Transverse colon (tissue), 4 donors: ENCODE measurements at regions not wholly inside any gene's neighbourhood (a gene's known extent, or its start where the extent isn't known, plus 50 kb on each side); places are given as distances from the start of the nearest gene placed in this dataset.
"Not testable (repeated sequence)": the region's sequence is repeated elsewhere in the genome, so short reads cannot be mapped to it uniquely, and the experiment has no call there.

Experiments
- DNase-seq: peaks from one replicate; pipeline ENCODE4 v3.0.0-alpha.2; 2019
- H3K27ac ChIP-seq, 4 donors: fragments of 200-600 bp; sonication (generic); 2 replicates each; pipeline ENCODE4 v1.5.1; 2016 to 2018; ENCODE audit warnings: inconsistent platforms in 4 of 4
- H3K27me3 ChIP-seq: fragments of 200-600 bp; sonication (generic); 2 replicates; pipeline ENCODE4 v1.5.1; 2017; ENCODE audit warnings: inconsistent platforms
- H3K36me3 ChIP-seq, 4 donors: fragments of 200-600 bp; sonication (generic); 2 replicates each; pipeline ENCODE4 v1.5.1; 2017 to 2019; ENCODE audit warnings: inconsistent platforms in 4 of 4
- H3K4me1 ChIP-seq, 4 donors: fragments of 200-600 bp; sonication (generic); 2 replicates each; pipeline ENCODE4 v1.5.1; 2017 to 2020; ENCODE audit warnings: inconsistent platforms in 4 of 4
- H3K4me3 ChIP-seq, 4 donors: fragments of 200-600 bp; sonication (generic); 1 replicate in 1 of 4; 2 replicates in 3 of 4; pipeline versions ENCODE4 v1.5.1 to v1.6.1; 2017 to 2019; ENCODE audit warnings: inconsistent platforms in 4 of 4
- H3K9me3 ChIP-seq, 2 donors: fragments of 200-600 bp; sonication (generic); 2 replicates each; pipeline ENCODE4 v1.5.1; 2017 to 2019; ENCODE audit warnings: inconsistent platforms in 2 of 2
- EP300 ChIP-seq: sonication (generic); formaldehyde crosslinking; IDR thresholded peaks from one replicate; pipeline ENCODE4 v1.6.1; 2017; ENCODE audit warnings: antibody characterized with exemption, low read depth
- POLR2A ChIP-seq: fragments of 450-650 bp; IDR thresholded peaks from one replicate; pipeline ENCODE4 v1.6.1; 2016; ENCODE audit warnings: antibody characterized with exemption, mild to moderate bottlenecking, moderate library complexity
- POLR2AphosphoS5 ChIP-seq, 3 donors: sonication (generic); formaldehyde crosslinking; IDR thresholded peaks; one replicate each; pipeline ENCODE4 v1.6.1; 2016; ENCODE audit warnings: antibody characterized with exemption in 3 of 3
- WGBS, 2 donors: methylation state at CpG; one replicate each; pipeline ENCODE4 v1.1.5; 2018; ENCODE audit warnings: low coverage in 1 of 2; 5-methylcytosine and 5-hydroxymethylcytosine counted together
- in situ Hi-C, 4 donors: fragments of 200-750 bp; cut with MboI; loops; one replicate each; pipeline versions ENCODE4 v1.15.0 to v1.15.1; 2017; ENCODE audit warnings: low sequenced_read_pairs in 3 of 4, low pct_ligation_motif_present in 1 of 4, low pct_unique_long_range_greater_than_20kb in 1 of 4
- intact Hi-C: fragments of 100-400 bp; cut with DNase I; formaldehyde crosslinking; loops from one replicate; pipeline ENCODE4 v1.15.1; 2023; ENCODE audit warnings: low total_unique reads
- TF ChIP-seq, protein P1 (sequence below), 5 experiments: fragments of 200-600 bp in 3 of 5; fragments of 450-650 bp in 2 of 5; sonication (generic) in 3 of 5; IDR thresholded peaks; 1 replicate in 2 of 5; 2 replicates in 3 of 5; pipeline ENCODE4 v1.5.1; 2016 to 2017; ENCODE audit warnings: antibody characterized with exemption in 5 of 5, inconsistent platforms in 3 of 5, mild to moderate bottlenecking in 2 of 5, moderate library complexity in 1 of 5

- no peak for DNase-seq
- in situ Hi-C loops: no loop called here
- intact Hi-C loops: no loop called here
- Histone ChIP-seq H3K36me3 (no peaks in the 10 kb centered on the region), H3K4me1 (peaks cover 6 to 27% (median 7%) of the 10 kb centered on the region in 4 donors), H3K9me3 (no peaks in the 10 kb centered on the region), H3K27ac (peak overlapping the region in 2 of 4 donors; percentile 46 to 47), H3K27me3 (no peaks in the 10 kb centered on the region), H3K4me3 (no peak overlapping the region)
- TF ChIP-seq POLR2A: no peak
- TF ChIP-seq, protein P1, sequence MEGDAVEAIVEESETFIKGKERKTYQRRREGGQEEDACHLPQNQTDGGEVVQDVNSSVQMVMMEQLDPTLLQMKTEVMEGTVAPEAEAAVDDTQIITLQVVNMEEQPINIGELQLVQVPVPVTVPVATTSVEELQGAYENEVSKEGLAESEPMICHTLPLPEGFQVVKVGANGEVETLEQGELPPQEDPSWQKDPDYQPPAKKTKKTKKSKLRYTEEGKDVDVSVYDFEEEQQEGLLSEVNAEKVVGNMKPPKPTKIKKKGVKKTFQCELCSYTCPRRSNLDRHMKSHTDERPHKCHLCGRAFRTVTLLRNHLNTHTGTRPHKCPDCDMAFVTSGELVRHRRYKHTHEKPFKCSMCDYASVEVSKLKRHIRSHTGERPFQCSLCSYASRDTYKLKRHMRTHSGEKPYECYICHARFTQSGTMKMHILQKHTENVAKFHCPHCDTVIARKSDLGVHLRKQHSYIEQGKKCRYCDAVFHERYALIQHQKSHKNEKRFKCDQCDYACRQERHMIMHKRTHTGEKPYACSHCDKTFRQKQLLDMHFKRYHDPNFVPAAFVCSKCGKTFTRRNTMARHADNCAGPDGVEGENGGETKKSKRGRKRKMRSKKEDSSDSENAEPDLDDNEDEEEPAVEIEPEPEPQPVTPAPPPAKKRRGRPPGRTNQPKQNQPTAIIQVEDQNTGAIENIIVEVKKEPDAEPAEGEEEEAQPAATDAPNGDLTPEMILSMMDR (IDR thresholded peaks at IDR 0.05): no peak
- no peak for TF ChIP-seq POLR2AphosphoS5 (IDR thresholded peaks at IDR 0.05)
- no peak for TF ChIP-seq EP300
- WGBS, 2 donors: 47% methylated on average over 2 of the region's 2 CpGs; no CpG with 5 or more reads in 1 of the 2 donors
Observed at GRCh38 chr19:21608571-21608970, 103.2 kb downstream of the ZNF429 start.

DNA sequence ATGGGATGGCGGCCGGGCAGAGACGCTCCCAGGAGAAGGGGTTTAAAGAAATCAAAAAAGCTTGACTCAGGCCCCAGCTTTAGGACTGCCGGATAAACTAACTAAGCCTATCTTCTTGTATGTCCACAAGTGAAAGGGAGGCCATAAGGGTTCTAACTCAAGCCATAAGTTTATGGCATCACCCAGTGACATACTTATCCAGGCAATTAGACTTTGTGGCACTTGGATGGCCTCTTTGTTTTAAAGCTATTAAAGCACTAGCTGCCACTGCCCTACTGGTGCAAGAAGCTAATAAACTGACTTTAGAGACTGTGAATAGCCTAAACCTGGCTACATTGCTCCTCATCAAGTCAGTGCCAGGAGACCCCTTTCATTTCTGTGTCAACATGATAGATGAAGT is 102.0 kb downstream of the ZNF429 start:
- in situ Hi-C loops (no loop called here), intact Hi-C loops (no loop called here)
- no peaks in the 10 kb centered on the region for H3K9me3 ChIP-seq
- no peak for DNase-seq
- peaks cover 6 to 32% (median 7%) of the 10 kb centered on the region in 4 donors for H3K4me1 ChIP-seq
- H3K27me3 ChIP-seq: no peaks in the 10 kb centered on the region
- TF ChIP-seq, protein P1 (IDR thresholded peaks at IDR 0.05): no peak
- TF ChIP-seq POLR2A (no peak), POLR2AphosphoS5 (IDR thresholded peaks at IDR 0.05) (no peak), EP300 (no peak)
- peak overlapping the region in 2 of 4 donors; percentile 46 to 47 for H3K27ac ChIP-seq
- H3K4me3 ChIP-seq: no peak overlapping the region
- no peaks in the 10 kb centered on the region for H3K36me3 ChIP-seq
- 61% methylated on average over 4 of the region's 4 CpGs; no CpG with 5 or more reads in 1 of the 2 donors for WGBS, 2 donors

DNA sequence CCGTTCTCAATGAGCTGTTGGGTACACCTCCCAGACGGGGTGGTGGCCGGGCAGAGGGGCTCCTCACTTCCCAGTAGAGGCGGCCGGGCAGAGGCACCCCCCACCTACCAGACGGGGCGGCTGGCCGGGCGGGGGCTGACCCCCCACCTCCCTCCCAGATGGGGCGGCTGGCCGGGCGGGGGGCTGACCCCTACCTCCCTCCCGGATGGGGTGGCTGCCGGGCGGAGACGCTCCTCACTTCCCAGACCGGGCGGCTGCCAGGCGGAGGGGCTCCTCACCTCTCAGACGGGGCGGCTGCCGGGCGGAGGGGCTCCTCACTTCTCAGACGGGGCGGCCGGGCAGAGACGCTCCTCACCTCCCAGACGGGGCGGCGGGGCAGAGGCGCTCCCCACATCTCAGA is 101.6 kb downstream of the ZNF429 start:
- H3K4me3 ChIP-seq, H3K36me3 ChIP-seq, H3K27ac ChIP-seq, H3K27me3 ChIP-seq, intact Hi-C loops, H3K9me3 ChIP-seq, DNase-seq, in situ Hi-C loops: not testable (repeated sequence)
- 90% methylated on average over 16 of the region's 31 CpGs; no CpG with 5 or more reads in 1 of the 2 donors for WGBS, 2 donors
- H3K4me1 ChIP-seq: peaks cover 6 to 32% (median 7%) of the 10 kb centered on the region in 4 donors

GRCh38 chr19:21606326-21606725 is 100.9 kb downstream of the ZNF429 start:
- DNase-seq, H3K36me3 ChIP-seq, in situ Hi-C loops, H3K4me3 ChIP-seq, H3K9me3 ChIP-seq, intact Hi-C loops, H3K27me3 ChIP-seq, H3K27ac ChIP-seq: not testable (repeated sequence)
- WGBS, 2 donors: 50 to 76% methylated on average over 1 to 4 of the region's 5 CpGs
- H3K4me1 ChIP-seq: peaks cover 6 to 32% (median 7%) of the 10 kb centered on the region in 4 donors

DNA sequence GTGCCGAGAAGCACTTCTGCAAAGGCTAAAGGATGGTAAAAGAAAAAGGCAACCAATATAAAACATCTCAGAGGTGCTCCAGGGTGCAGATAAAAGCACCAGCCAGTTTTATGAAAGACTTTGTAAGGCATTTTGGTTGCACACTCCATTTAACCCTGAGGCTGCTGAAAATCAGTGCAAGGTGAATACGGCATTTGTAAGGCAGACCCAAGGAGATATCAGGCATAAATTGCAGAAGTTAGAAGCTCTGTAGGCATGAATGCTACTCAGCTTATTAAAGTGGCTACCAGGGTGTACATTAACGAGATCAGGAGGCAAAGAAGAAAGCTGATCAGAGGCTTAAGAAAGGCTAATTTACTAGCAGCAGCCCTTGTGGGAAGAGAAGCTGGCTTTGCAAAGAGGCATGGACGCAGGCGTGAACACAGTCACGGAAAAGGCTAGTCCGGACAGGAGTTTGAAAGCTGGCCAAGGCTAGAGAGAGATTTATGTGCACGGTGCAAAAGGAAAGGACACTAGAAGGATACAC is 99.6 kb downstream of the ZNF429 start:
- Histone ChIP-seq H3K36me3 (no peaks in the 10 kb centered on the region), H3K27ac (peak overlapping the region; percentile 72 to 77 (median 74)), H3K9me3 (no peaks in the 10 kb centered on the region), H3K27me3 (no peaks in the 10 kb centered on the region), H3K4me1 (peaks cover 6 to 32% (median 7%) of the 10 kb centered on the region in 4 donors), H3K4me3 (peak overlapping the region; percentile 7 to 53 (median 30))
- WGBS, 2 donors: 46 to 56% methylated on average over 8 of the region's 8 CpGs
- TF ChIP-seq, protein P1 (IDR thresholded peaks at IDR 0.05): no peak
- TF ChIP-seq POLR2AphosphoS5 (IDR thresholded peaks at IDR 0.05) (no peak), EP300 (no peak), POLR2A (no peak)
- intact Hi-C loops (no loop called here), in situ Hi-C loops (no loop called here)
- no peak for DNase-seq
